Activated T-cell treated with anti-CD3 and anti-CD28 coated beads, Interleukin-2, amount 50 U/mL, for 72 hours (primary cell): ENCODE measurements at regions not wholly inside any gene's neighbourhood (a gene's known extent, or its start where the extent isn't known, plus 50 kb on each side); places are given as distances from the start of the nearest gene placed in this dataset.

Experiments used
- ATAC-seq, 2 donors: fragments of 150-1000 bp; cut with Tn5 transposase; replicated peaks in 1 of 2; 2 replicates each; pipeline ENCODE4 v1.10.0; 2021; ENCODE audit warnings: moderate library complexity in 2 of 2, mild to moderate bottlenecking in 1 of 2
- DNase-seq, 2 donors: peaks; one replicate each; pipeline ENCODE4 v3.0.0; 2021 to 2022; ENCODE audit warnings: mixed read lengths in 1 of 2
- H3K27ac Mint-ChIP-seq: one replicate; pipeline ENCODE4 v1.8.0; 2022; ENCODE audit warnings: mild to moderate bottlenecking, moderate library complexity, mixed read lengths
- H3K27me3 Mint-ChIP-seq: one replicate; pipeline ENCODE4 v1.8.0; 2022; ENCODE audit warnings: low read depth, mixed read lengths
- H3K36me3 Mint-ChIP-seq, 2 donors: one replicate each; pipeline ENCODE4 v1.8.0; 2022; ENCODE audit warnings: mixed read lengths in 2 of 2, mild to moderate bottlenecking in 1 of 2; ENCODE audit not compliant: insufficient read depth in 2 of 2
- H3K4me1 Mint-ChIP-seq: one replicate; pipeline ENCODE4 v1.8.0; 2022; ENCODE audit warnings: low read depth, mixed read lengths
- H3K4me3 Mint-ChIP-seq, 2 donors: one replicate each; pipeline ENCODE4 v1.8.0; 2022; ENCODE audit warnings: mild to moderate bottlenecking in 2 of 2, mixed read lengths in 2 of 2, moderate library complexity in 2 of 2
- H3K9me3 Mint-ChIP-seq, 2 donors: one replicate each; pipeline ENCODE4 v1.8.0; 2022; ENCODE audit warnings: mixed read lengths in 2 of 2

GRCh38 chr3:6074952-6075351 is 786.0 kb upstream of the GRM7 start:
- no peak overlapping the region for H3K4me3 Mint-ChIP-seq
- H3K27ac Mint-ChIP-seq, result no peak overlapping the region
- peaks cover 7 to 8% of the 10 kb centered on the region in 2 donors for H3K9me3 Mint-ChIP-seq
- H3K4me1 Mint-ChIP-seq, result no peaks in the 10 kb centered on the region
- H3K36me3 Mint-ChIP-seq, result no peaks in the 10 kb centered on the region
- DNase-seq (no peak), ATAC-seq (no peak)
- no peaks in the 10 kb centered on the region for H3K27me3 Mint-ChIP-seq

- H3K27ac Mint-ChIP-seq, result no peak overlapping the region
- no peaks in the 10 kb centered on the region for H3K27me3 Mint-ChIP-seq
- H3K4me3 Mint-ChIP-seq, result no peak overlapping the region
- H3K36me3 Mint-ChIP-seq, result no peaks in the 10 kb centered on the region
- H3K9me3 Mint-ChIP-seq, result peaks cover 5% of the 10 kb centered on the region in 2 donors
- DNase-seq (no peak), ATAC-seq (no peak)
- H3K4me1 Mint-ChIP-seq, result no peaks in the 10 kb centered on the region
Measured at GRCh38 chr3:6078436-6078835, 782.5 kb upstream of the GRM7 start.

- Mint-ChIP-seq H3K9me3 (peaks cover 5% of the 10 kb centered on the region in 2 donors), H3K36me3 (no peaks in the 10 kb centered on the region), H3K4me1 (no peaks in the 10 kb centered on the region), H3K4me3 (no peak overlapping the region), H3K27me3 (no peaks in the 10 kb centered on the region), H3K27ac (no peak overlapping the region)
- no peak for DNase-seq
- no peak for ATAC-seq
Measured at GRCh38 chr3:6079011-6079410, 781.9 kb upstream of the GRM7 start.

GRCh38 chr3:6079561-6080179 is 781.2 kb upstream of the GRM7 start:
- no peak overlapping the region for H3K27ac Mint-ChIP-seq
- H3K9me3 Mint-ChIP-seq, result peaks cover 2 to 5% of the 10 kb centered on the region in 2 donors
- no peak overlapping the region for H3K4me3 Mint-ChIP-seq
- no peaks in the 10 kb centered on the region for H3K36me3 Mint-ChIP-seq
- no peak for DNase-seq
- no peak for ATAC-seq
- no peaks in the 10 kb centered on the region for H3K4me1 Mint-ChIP-seq
- H3K27me3 Mint-ChIP-seq, result no peaks in the 10 kb centered on the region

GRCh38 chr3:6088433-6088832 is 772.5 kb upstream of the GRM7 start:
- H3K4me3 Mint-ChIP-seq, result no peak overlapping the region

GRCh38 chr3:6089780-6090179 is 771.1 kb upstream of the GRM7 start:
- Mint-ChIP-seq H3K27me3 (no peaks in the 10 kb centered on the region), H3K4me3 (no peak overlapping the region), H3K36me3 (no peaks in the 10 kb centered on the region), H3K4me1 (no peaks in the 10 kb centered on the region), H3K27ac (no peak overlapping the region), H3K9me3 (no peaks in the 10 kb centered on the region)
- DNase-seq (no peak), ATAC-seq (no peak)

More at GRCh38 chr3:6088433-6088832, 772.5 kb upstream of the GRM7 start:
- Mint-ChIP-seq H3K4me1 (no peaks in the 10 kb centered on the region), H3K36me3 (no peaks in the 10 kb centered on the region), H3K9me3 (no peaks in the 10 kb centered on the region), H3K27me3 (no peaks in the 10 kb centered on the region), H3K27ac (no peak overlapping the region)
- DNase-seq (no peak), ATAC-seq (no peak)

GRCh38 chr3:6091262-6091661 is 769.7 kb upstream of the GRM7 start:
- Mint-ChIP-seq H3K4me3 (no peak overlapping the region), H3K27me3 (no peaks in the 10 kb centered on the region), H3K36me3 (no peaks in the 10 kb centered on the region), H3K27ac (no peak overlapping the region), H3K9me3 (no peaks in the 10 kb centered on the region), H3K4me1 (no peaks in the 10 kb centered on the region)
- DNase-seq (no peak), ATAC-seq (no peak)

GRCh38 chr3:6095006-6095405 is 765.9 kb upstream of the GRM7 start:
- Mint-ChIP-seq H3K36me3 (no peaks in the 10 kb centered on the region), H3K9me3 (peaks cover 0 to 2% of the 10 kb centered on the region in 2 donors), H3K4me1 (no peaks in the 10 kb centered on the region), H3K27ac (no peak overlapping the region), H3K4me3 (no peak overlapping the region), H3K27me3 (no peaks in the 10 kb centered on the region)
- ATAC-seq (no peak), DNase-seq (no peak)

- Mint-ChIP-seq H3K27ac (no peak overlapping the region), H3K9me3 (peaks cover 0 to 2% of the 10 kb centered on the region in 2 donors), H3K36me3 (no peaks in the 10 kb centered on the region)
Measured at GRCh38 chr3:6097021-6097420, 763.9 kb upstream of the GRM7 start.

GRCh38 chr3:6097556-6097955 is 763.4 kb upstream of the GRM7 start:
- Mint-ChIP-seq H3K36me3 (no peaks in the 10 kb centered on the region), H3K4me3 (no peak overlapping the region), H3K27ac (no peak overlapping the region), H3K9me3 (peaks cover 0 to 2% of the 10 kb centered on the region in 2 donors), H3K27me3 (no peaks in the 10 kb centered on the region), H3K4me1 (no peaks in the 10 kb centered on the region)
- no peak for DNase-seq
- ATAC-seq, result no peak

More at GRCh38 chr3:6097021-6097420, 763.9 kb upstream of the GRM7 start:
- H3K4me3 Mint-ChIP-seq, result no peak overlapping the region
- H3K27me3 Mint-ChIP-seq, result no peaks in the 10 kb centered on the region
- DNase-seq (no peak), ATAC-seq (no peak)
- H3K4me1 Mint-ChIP-seq, result no peaks in the 10 kb centered on the region

- Mint-ChIP-seq H3K4me3 (no peak overlapping the region), H3K27me3 (no peaks in the 10 kb centered on the region), H3K9me3 (peaks cover 0 to 2% of the 10 kb centered on the region in 2 donors), H3K36me3 (no peaks in the 10 kb centered on the region), H3K4me1 (no peaks in the 10 kb centered on the region), H3K27ac (no peak overlapping the region)
- ATAC-seq (no peak), DNase-seq (no peak)
Measured at GRCh38 chr3:6098516-6099157, 762.3 kb upstream of the GRM7 start.

GRCh38 chr3:6099458-6100075 is 761.3 kb upstream of the GRM7 start:
- no peak for ATAC-seq
- DNase-seq, result no peak
- Mint-ChIP-seq H3K9me3 (peaks cover 0 to 2% of the 10 kb centered on the region in 2 donors), H3K27ac (no peak overlapping the region), H3K4me3 (no peak overlapping the region), H3K4me1 (no peaks in the 10 kb centered on the region), H3K36me3 (no peaks in the 10 kb centered on the region), H3K27me3 (no peaks in the 10 kb centered on the region)

- H3K4me3 Mint-ChIP-seq, result no peak overlapping the region
- ATAC-seq, result no peak
- H3K36me3 Mint-ChIP-seq, result no peaks in the 10 kb centered on the region
- no peaks in the 10 kb centered on the region for H3K4me1 Mint-ChIP-seq
- DNase-seq, result no peak
- no peaks in the 10 kb centered on the region for H3K27me3 Mint-ChIP-seq
- peaks cover 2 to 4% of the 10 kb centered on the region in 2 donors for H3K9me3 Mint-ChIP-seq
- H3K27ac Mint-ChIP-seq, result no peak overlapping the region
Measured at GRCh38 chr3:6105187-6105586, 755.7 kb upstream of the GRM7 start.
